ENCODE measurements at regions not wholly inside any gene's neighbourhood (a gene's known extent, or its start where the extent isn't known, plus 50 kb on each side); places are given as distances from the start of the nearest gene placed in this dataset.

DNA sequence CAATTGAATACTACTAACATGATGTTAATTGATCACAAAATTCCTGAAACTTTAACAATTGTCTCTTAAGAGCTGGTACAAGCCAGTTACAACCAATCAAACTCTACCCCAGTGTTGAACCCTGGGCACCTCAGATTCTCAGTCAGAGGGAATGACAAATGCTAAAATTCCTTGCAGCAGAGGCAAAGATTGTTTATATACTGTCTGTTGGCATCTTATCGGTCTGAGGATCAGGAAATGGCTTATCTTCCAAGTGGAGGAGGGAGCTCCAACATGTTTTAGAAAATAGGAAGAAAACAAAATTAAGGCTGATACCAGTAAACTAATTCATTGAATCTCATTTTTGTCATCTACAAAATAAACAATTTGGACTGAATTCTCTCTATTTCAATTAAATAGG is 527.8 kb upstream of the ZNF608 start:
- TF ChIP-seq JUND (IDR thresholded peaks at IDR 0.05; ENCODE audit: low read depth): no peak
- in situ Hi-C loops (cut with HindIII; ENCODE audit: low pct_unique_long_range_greater_than_20kb, low sequenced_read_pairs): no loop called here
- DNase-seq (ENCODE audit: low read depth in 1 of 2, low spot score in 1 of 2): no peak

DNA sequence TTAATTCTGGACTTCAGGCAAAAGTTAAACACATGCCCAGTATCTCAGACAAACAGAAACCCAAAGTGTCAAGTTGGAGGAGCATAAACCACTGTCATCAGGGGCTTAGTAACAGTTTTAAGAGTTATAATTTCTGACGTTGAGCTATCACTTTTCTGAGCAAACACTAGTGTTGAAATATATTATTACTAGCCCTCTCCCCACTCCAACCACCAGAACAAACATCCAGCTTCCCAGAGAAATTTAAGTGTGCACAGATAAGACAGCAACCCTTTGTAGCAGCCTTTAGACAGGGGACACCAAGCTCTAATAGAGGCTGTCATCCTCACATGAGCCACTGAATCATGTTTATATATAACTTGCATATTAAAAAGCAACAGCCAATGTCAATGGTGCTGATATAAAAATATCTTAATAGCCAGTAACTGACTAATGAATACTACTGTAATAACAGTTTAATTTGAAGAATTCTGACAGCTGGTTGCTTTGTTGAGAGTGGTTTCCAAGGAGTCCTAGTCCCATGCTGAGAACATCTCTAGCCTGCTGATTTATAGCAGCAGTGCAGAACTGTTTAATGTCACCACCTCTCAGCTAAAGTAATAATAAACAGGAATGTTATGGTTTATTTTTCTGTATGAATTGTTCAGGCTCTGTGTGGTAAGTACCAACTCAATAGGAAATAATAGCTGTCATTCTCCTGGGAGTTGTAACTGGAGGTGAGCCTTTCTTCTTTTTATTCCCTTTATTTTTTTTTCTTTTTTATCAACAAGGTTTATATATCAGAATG is 528.7 kb upstream of the ZNF608 start:
- DNase-seq (ENCODE audit: low read depth in 1 of 2, low spot score in 1 of 2): no peak
- in situ Hi-C loops (cut with HindIII; ENCODE audit: low pct_unique_long_range_greater_than_20kb, low sequenced_read_pairs): no loop called here
- no peak for TF ChIP-seq JUND (IDR thresholded peaks at IDR 0.05; ENCODE audit: low read depth)

DNA sequence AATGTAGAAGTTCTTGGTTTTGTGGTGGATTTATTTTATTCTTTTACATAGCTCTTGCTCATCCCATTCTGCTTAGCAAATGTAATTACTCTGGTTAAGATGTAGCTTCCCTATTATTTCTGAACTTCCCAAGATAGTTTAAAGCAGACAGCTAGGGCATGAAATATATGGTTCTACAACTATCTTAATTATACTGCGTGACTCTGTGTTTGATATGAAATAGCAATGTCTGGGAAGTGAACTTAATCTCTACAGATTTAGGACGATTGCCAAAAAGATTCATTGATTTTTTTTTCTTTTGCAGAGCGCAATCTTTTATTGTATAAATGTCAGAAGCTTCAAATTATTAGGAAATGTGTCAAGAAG is 529.3 kb upstream of the ZNF608 start:
- TF ChIP-seq JUND (IDR thresholded peaks at IDR 0.05; ENCODE audit: low read depth): no peak
- in situ Hi-C loops (cut with HindIII; ENCODE audit: low pct_unique_long_range_greater_than_20kb, low sequenced_read_pairs): no loop called here
- no peak for DNase-seq (ENCODE audit: low read depth in 1 of 2, low spot score in 1 of 2)

DNA sequence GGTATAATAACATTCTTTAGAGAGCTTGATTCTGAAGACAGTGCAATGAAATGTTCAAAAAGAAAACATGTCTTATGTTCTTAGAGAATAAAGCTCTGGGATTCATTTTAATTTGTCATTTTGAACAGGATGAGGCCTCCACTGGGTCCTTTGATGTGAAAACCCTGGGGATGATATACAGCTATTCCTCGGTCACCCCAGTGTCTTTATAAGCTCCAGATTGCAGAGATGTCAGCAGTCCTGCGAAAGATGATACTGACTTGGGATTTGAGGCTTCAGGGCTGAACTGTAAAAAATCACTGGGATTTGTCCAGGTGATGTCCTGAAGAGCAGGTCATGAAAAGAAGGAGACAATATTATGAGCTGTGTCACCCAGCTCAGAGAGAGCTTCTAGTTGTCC is 529.7 kb upstream of the ZNF608 start:
- no peak for DNase-seq (ENCODE audit: low read depth in 1 of 2, low spot score in 1 of 2)
- TF ChIP-seq JUND (IDR thresholded peaks at IDR 0.05; ENCODE audit: low read depth): no peak
- in situ Hi-C loops (cut with HindIII; ENCODE audit: low pct_unique_long_range_greater_than_20kb, low sequenced_read_pairs): no loop called here

DNA sequence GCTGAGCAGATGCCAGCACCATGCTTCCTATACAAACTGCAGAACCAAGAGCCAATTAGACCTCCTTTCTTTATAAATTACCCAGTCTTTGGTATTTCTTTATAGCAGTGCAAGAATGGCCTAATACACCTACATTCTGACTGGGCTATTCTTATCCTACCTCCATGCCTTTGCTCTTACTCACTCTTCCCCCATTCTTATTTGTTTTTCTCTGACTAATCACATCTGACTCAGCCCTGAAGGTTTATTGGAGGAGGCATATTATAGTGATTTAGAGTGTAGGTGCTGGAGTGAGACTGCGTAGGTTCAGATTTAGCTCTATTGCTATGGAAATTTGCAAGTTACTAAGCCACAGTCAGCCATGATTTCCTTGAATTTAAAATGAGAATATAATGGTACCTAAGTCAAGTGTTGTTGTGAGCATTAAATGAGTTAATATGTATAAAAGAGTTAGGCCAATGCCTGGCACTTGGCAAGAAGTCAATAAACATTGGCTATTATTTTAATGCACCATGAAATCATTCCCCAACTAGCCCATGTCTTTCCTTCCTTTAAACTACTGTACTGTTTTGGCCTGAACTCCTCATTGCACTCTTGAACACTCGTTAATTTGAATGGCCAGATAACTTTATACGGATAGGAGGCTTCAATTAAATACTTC is 531.2 kb upstream of the ZNF608 start:
- in situ Hi-C loops (cut with HindIII; ENCODE audit: low pct_unique_long_range_greater_than_20kb, low sequenced_read_pairs): no loop called here
- no peak for TF ChIP-seq JUND (IDR thresholded peaks at IDR 0.05; ENCODE audit: low read depth)
- DNase-seq (ENCODE audit: low read depth in 1 of 2, low spot score in 1 of 2): peak; percentile 13 to 46

DNA sequence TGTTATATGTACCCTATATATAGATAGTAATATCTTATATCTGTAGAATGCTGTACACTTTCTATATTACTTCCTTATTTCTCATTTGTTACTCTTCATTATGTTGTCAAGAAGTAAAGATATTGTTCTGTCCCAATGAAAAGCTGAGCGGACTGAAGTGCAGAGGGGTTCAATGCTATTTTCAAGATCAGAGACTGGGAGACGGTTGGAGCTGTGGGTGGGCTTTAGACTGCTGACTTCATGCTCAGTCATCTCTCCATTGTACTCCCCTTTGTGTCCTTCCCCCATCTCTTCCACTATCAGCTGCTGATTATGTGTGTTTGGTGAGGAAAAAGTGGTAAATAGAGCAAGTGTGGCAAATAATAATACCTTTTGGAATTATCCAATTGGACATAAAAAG is 532.3 kb upstream of the ZNF608 start:
- in situ Hi-C loops (cut with HindIII; ENCODE audit: low pct_unique_long_range_greater_than_20kb, low sequenced_read_pairs): no loop called here

DNA sequence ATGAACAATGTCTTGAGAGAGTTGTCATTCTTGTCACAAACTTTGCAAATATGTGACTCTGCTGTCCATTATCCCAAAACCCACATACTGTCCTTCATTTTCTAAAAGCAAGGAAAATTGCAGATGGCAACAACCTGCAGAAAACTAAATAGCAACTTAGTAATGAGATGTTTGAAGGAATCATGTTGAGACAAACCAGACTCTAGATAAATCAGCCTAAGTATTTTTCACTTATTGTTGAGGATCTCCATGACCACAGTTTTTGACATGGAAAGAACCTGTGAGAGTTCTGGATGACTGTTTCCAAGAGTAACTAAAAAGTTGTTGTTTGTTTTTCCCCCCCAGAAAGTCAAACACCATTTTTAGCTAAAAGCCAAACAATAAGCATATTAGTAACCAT is 535.2 kb upstream of the ZNF608 start:
- no peak for TF ChIP-seq JUND (IDR thresholded peaks at IDR 0.05; ENCODE audit: low read depth)
- in situ Hi-C loops (cut with HindIII; ENCODE audit: low pct_unique_long_range_greater_than_20kb, low sequenced_read_pairs): no loop called here
- no peak for DNase-seq (ENCODE audit: low read depth in 1 of 2, low spot score in 1 of 2)

More for the DNA sequence above, 532.3 kb upstream of the ZNF608 start:
- DNase-seq (ENCODE audit: low read depth in 1 of 2, low spot score in 1 of 2): no peak
- TF ChIP-seq JUND (IDR thresholded peaks at IDR 0.05; ENCODE audit: low read depth): no peak

DNA sequence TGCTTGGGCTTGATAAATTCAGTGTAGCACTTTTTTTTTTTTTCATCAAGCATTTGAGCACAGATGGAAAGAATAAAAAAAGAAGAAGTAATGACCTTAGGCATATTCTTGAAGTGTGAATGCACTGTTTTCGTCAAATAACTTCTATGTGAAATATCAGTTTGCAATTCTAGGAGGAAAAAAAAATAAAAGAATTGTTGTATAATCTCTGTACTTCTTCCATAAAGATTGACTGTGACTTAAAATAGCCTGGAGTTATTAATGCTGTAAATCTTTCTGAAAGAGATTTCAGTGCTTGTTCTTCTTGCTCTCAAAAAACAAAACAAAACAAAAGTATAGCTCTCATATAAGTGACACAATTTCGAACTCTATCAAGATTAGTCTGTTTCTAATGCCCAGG is 536.9 kb upstream of the ZNF608 start:
- in situ Hi-C loops (cut with HindIII; ENCODE audit: low pct_unique_long_range_greater_than_20kb, low sequenced_read_pairs): no loop called here
- TF ChIP-seq JUND (IDR thresholded peaks at IDR 0.05; ENCODE audit: low read depth): no peak

DNA sequence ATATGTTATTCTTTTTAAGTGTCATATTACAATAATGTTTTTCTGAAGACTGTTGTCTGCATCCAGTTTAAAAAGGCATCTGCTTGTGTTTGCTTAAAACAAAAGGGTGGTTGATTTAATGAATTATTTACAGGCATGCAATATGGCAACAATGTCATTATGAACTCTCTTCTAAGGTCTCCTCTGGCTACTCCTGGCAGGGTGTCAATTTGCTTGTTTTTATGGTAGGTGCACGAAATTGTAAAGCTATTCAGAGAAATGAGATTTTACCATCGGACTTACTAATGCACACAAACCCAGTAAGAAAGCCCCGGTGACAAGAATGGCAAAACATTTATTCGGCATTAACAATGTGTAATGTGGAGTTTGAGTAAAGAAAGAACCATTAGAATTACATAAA is 539.8 kb upstream of the ZNF608 start:
- TF ChIP-seq JUND (IDR thresholded peaks at IDR 0.05; ENCODE audit: low read depth): no peak
- DNase-seq (ENCODE audit: low read depth in 1 of 2, low spot score in 1 of 2): no peak
- in situ Hi-C loops (cut with HindIII; ENCODE audit: low pct_unique_long_range_greater_than_20kb, low sequenced_read_pairs): no loop called here

More for the DNA sequence above, 536.9 kb upstream of the ZNF608 start:
- no peak for DNase-seq (ENCODE audit: low read depth in 1 of 2, low spot score in 1 of 2)

DNA sequence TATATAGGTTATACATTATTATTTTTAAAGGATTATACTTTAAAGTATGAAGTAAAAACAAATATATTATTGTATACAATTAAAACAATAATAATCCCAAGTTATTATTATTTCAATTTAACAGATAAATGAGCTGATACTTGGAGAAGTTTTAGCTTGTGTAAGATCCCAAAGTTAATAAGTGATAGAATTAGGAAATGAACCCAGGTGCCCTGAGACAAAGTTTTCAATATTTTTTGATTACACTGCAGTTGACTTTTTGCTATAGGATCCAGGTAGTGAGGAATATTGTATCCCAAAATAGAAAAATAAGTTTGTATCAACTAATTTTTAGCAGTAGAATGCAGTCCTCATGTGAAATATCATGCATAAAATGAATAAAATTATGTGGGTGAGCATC is 543.2 kb upstream of the ZNF608 start:
- TF ChIP-seq JUND (IDR thresholded peaks at IDR 0.05; ENCODE audit: low read depth): no peak
- in situ Hi-C loops (cut with HindIII; ENCODE audit: low pct_unique_long_range_greater_than_20kb, low sequenced_read_pairs): no loop called here
- DNase-seq (ENCODE audit: low read depth in 1 of 2, low spot score in 1 of 2): no peak

DNA sequence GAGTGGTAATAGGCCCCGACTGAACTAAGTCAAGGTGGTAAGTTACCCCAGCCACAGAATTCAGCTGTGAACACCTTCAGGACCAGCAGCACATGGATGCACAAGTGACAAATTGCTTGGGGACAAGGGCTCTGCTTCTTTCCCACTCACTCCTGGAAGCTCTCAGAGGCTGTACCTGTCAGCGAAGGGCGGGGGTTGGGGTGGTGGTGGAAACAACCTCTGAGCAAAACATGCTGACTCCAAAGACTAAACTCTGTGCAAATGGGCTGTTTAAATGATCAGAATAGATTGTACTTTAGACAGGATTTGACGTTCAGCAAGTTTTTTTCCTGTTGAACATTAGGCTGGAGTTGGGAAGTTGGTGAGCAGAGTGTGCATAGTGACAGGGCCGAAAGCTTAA is 544.5 kb upstream of the ZNF608 start:
- TF ChIP-seq JUND (IDR thresholded peaks at IDR 0.05; ENCODE audit: low read depth): no peak
- no peak for DNase-seq (ENCODE audit: low read depth in 1 of 2, low spot score in 1 of 2)
- in situ Hi-C loops (cut with HindIII; ENCODE audit: low pct_unique_long_range_greater_than_20kb, low sequenced_read_pairs): no loop called here

DNA sequence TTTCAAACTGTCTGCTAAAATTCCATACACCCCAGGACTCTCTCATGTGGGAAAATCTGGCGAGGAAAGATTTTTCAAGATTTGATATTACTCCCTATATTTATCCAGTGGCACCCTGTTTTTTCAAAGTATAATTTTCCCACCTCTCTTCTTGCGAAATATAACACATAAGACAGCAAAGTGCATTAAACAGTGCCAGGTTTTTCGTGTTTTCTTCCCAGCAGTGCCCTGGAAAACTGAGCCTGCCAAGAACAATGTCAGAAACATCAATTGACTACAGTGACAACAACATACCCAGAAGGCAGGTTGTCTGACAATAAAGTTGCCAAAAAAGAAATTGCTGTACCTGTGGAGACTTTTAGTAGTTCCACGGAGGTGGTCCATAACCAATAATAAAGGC is 545.0 kb upstream of the ZNF608 start:
- in situ Hi-C loops (cut with HindIII; ENCODE audit: low pct_unique_long_range_greater_than_20kb, low sequenced_read_pairs): no loop called here
- no peak for TF ChIP-seq JUND (IDR thresholded peaks at IDR 0.05; ENCODE audit: low read depth)
- no peak for DNase-seq (ENCODE audit: low read depth in 1 of 2, low spot score in 1 of 2)

DNA sequence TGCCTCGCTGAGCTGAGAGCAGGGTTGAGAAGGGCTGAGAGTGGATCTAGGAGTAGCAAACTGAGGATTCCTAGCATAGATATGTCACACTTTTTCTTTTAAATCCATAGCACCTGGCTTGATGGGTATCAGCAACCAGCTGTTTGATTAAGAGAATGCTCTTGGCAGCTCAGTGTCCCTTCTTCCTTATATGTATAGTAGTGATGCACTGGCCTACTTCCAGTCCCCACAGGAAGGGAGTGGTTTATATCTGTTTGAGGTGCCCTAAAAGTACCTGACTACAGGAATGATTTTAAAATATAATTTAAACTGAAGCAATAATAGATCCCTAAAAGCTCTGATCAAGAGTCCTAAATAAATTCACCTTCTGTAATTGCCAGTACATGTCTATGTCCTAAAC is 546.8 kb upstream of the ZNF608 start:
- in situ Hi-C loops (cut with HindIII; ENCODE audit: low pct_unique_long_range_greater_than_20kb, low sequenced_read_pairs): no loop called here
- no peak for DNase-seq (ENCODE audit: low read depth in 1 of 2, low spot score in 1 of 2)
- TF ChIP-seq JUND (IDR thresholded peaks at IDR 0.05; ENCODE audit: low read depth): no peak

DNA sequence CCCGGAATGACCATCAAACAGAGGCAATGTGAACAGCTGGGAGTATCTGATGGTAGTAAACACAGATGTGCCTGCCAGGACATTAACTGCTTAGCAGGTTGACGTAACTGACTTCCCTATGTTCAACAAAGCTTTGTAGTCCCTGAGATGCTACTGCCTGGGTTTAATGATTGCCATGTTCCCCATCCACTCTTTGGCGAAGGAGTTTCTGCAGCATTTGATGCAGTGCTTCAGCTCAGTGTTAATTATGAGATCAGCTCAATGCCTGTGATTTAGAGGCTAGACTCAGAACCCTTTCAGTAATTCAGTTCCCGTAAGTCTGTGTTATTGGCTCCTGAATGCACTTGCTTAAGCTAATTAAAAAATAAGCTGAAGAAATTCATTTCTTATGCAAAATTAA is 547.3 kb upstream of the ZNF608 start:
- no peak for DNase-seq (ENCODE audit: low read depth in 1 of 2, low spot score in 1 of 2)
- in situ Hi-C loops (cut with HindIII; ENCODE audit: low pct_unique_long_range_greater_than_20kb, low sequenced_read_pairs): no loop called here

More for the DNA sequence above, 547.3 kb upstream of the ZNF608 start:
- TF ChIP-seq JUND (IDR thresholded peaks at IDR 0.05; ENCODE audit: low read depth): no peak
